ENCODE measurements at regions not wholly inside any gene's neighbourhood (a gene's known extent, or its start where the extent isn't known, plus 50 kb on each side); places are given as distances from the start of the nearest gene placed in this dataset.

- Histone ChIP-seq H3K27me3 (ENCODE audit: control insufficient read depth in 3 of 3, insufficient read depth in 3 of 3, low read length in 2 of 3) (no peaks in the 10 kb centered on the region), H3K4me1 (ENCODE audit: control insufficient read depth in 5 of 5, insufficient read depth in 5 of 5, low read length in 5 of 5) (peaks cover 0 to 8% (median 0%) of the 10 kb centered on the region in 5 donors), H3K9me3 (ENCODE audit: control insufficient read depth in 4 of 4, insufficient read depth in 3 of 4, low read length in 3 of 4) (no peaks in the 10 kb centered on the region), H3K9ac (ENCODE audit: insufficient read depth in 1 of 2, low read length in 2 of 2) (no peak overlapping the region), H3K27ac (ENCODE audit: low read depth in 1 of 2, low read length in 1 of 2) (no peak overlapping the region), H3K36me3 (ENCODE audit: control insufficient read depth in 4 of 4, insufficient read depth in 4 of 4, low read length in 4 of 4) (no peaks in the 10 kb centered on the region), H3K4me3 (no peak overlapping the region)
- no peak for DNase-seq
- 89 to 92% methylated on average over 2 of the region's 2 CpGs for WGBS, 2 donors
- no peak for TF ChIP-seq CTCF (IDR thresholded peaks at IDR 0.05; ENCODE audit: control extremely low read depth, extremely low read depth)
- ATAC-seq (ENCODE audit: insufficient read depth, low FRiP score), result no peak
These were observed 59.8 kb upstream of the RXRA start for GRCh38 chr9:134266418-134266817.

- H3K27me3 ChIP-seq (ENCODE audit: control insufficient read depth in 3 of 3, insufficient read depth in 3 of 3, low read length in 2 of 3), result no peaks in the 10 kb centered on the region
- H3K4me1 ChIP-seq (ENCODE audit: control insufficient read depth in 5 of 5, insufficient read depth in 5 of 5, low read length in 5 of 5), result peaks cover 0 to 8% (median 0%) of the 10 kb centered on the region in 5 donors
- DNase-seq (no peak), ATAC-seq (ENCODE audit: insufficient read depth, low FRiP score) (no peak)
- H3K9ac ChIP-seq (ENCODE audit: insufficient read depth in 1 of 2, low read length in 2 of 2), result no peak overlapping the region
- peak overlapping the region in 1 of 2 donors; percentile 18 for H3K27ac ChIP-seq (ENCODE audit: low read depth in 1 of 2, low read length in 1 of 2)
- no peak overlapping the region for H3K4me3 ChIP-seq
- WGBS, 2 donors, result 51 to 67% methylated on average over 11 of the region's 11 CpGs
- H3K9me3 ChIP-seq (ENCODE audit: control insufficient read depth in 4 of 4, insufficient read depth in 3 of 4, low read length in 3 of 4), result no peaks in the 10 kb centered on the region
- H3K36me3 ChIP-seq (ENCODE audit: control insufficient read depth in 4 of 4, insufficient read depth in 4 of 4, low read length in 4 of 4), result no peaks in the 10 kb centered on the region
- no peak for TF ChIP-seq CTCF (IDR thresholded peaks at IDR 0.05; ENCODE audit: control extremely low read depth, extremely low read depth)
These were observed 58.9 kb upstream of the RXRA start for GRCh38 chr9:134267305-134267880.

GRCh38 chr9:134267881-134268724 is 58.2 kb upstream of the RXRA start:
- 53 to 66% methylated on average over 28 of the region's 28 CpGs for WGBS, 2 donors
- Histone ChIP-seq H3K9ac (ENCODE audit: insufficient read depth in 1 of 2, low read length in 2 of 2) (no peak overlapping the region), H3K4me3 (no peak overlapping the region), H3K27me3 (ENCODE audit: control insufficient read depth in 3 of 3, insufficient read depth in 3 of 3, low read length in 2 of 3) (no peaks in the 10 kb centered on the region), H3K9me3 (ENCODE audit: control insufficient read depth in 4 of 4, insufficient read depth in 3 of 4, low read length in 3 of 4) (no peaks in the 10 kb centered on the region), H3K27ac (ENCODE audit: low read depth in 1 of 2, low read length in 1 of 2) (peak overlapping the region in 1 of 2 donors; percentile 18), H3K36me3 (ENCODE audit: control insufficient read depth in 4 of 4, insufficient read depth in 4 of 4, low read length in 4 of 4) (no peaks in the 10 kb centered on the region), H3K4me1 (ENCODE audit: control insufficient read depth in 5 of 5, insufficient read depth in 5 of 5, low read length in 5 of 5) (peaks cover 0 to 8% (median 0%) of the 10 kb centered on the region in 5 donors)
- no peak for DNase-seq
- no peak for ATAC-seq (ENCODE audit: insufficient read depth, low FRiP score)
- no peak for TF ChIP-seq CTCF (IDR thresholded peaks at IDR 0.05; ENCODE audit: control extremely low read depth, extremely low read depth)
